SK-N-SH (cell line): ENCODE measurements at regions not wholly inside any gene's neighbourhood (a gene's known extent, or its start where the extent isn't known, plus 50 kb on each side); places are given as distances from the start of the nearest gene placed in this dataset.

Source experiments
- CTCF ChIA-PET: fragments of 300-600, 350-600 bp; formaldehyde crosslinking; extraction: SDS; loops from one replicate; lab custom pipeline; 2021; lab: Yijun Ruan, JAX
- POLR2A ChIA-PET: fragments of 350-600 bp; sonication (Branson Sonifier 250); formaldehyde crosslinking; extraction: SDS; loops from one replicate; lab custom pipeline; 2020; ENCODE audit warnings: antibody characterized with exemption, inconsistent platforms; lab: Yijun Ruan, JAX
- DNase-seq: peaks from one replicate; pipeline ENCODE4 v3.0.0; 2012
- H2AFZ ChIP-seq: fragments of 200-600 bp; sonication (generic); 2 replicates; pipeline ENCODE4 v1.8.1; 2016; ENCODE audit warnings: antibody characterized with exemption, mild to moderate bottlenecking, low read depth
- H3F3A ChIP-seq: fragments of 200-600 bp; sonication (generic); replicated peaks from 2 replicates; pipeline ENCODE3; 2016; ENCODE audit warnings: antibody characterized with exemption, mild to moderate bottlenecking; ENCODE audit not compliant: insufficient read depth
- H3K27ac ChIP-seq, 2 experiments: fragments of 200-500 bp in 1 of 2; fragments of 200-600 bp in 1 of 2; sonication (Bioruptor generic) in 1 of 2; sonication (generic), shearing (Covaris generic) in 1 of 2; 2 replicates each; pipeline versions ENCODE4 v1.5.1 to v1.6.1; 2014 to 2016; ENCODE audit warnings: low read depth in 2 of 2, inconsistent platforms in 1 of 2, low read length in 1 of 2, mild to moderate bottlenecking in 1 of 2, mixed read lengths in 1 of 2
- H3K27me3 ChIP-seq: fragments of 200-600 bp; sonication (generic), shearing (Covaris generic); 2 replicates; pipeline ENCODE4 v1.6.1; 2016; ENCODE audit warnings: mixed run types; ENCODE audit not compliant: insufficient read depth
- H3K36me3 ChIP-seq, 2 experiments: fragments of 200-500 bp in 1 of 2; fragments of 200-600 bp in 1 of 2; sonication (Bioruptor generic) in 1 of 2; sonication (generic) in 1 of 2; replicated peaks in 1 of 2; 2 replicates each; pipeline versions ENCODE3 to v1.5.1; 2014 to 2016; ENCODE audit warnings: low read length in 1 of 2, mild to moderate bottlenecking in 1 of 2; ENCODE audit not compliant: insufficient read depth in 2 of 2, control insufficient read depth in 1 of 2
- H3K4me1 ChIP-seq, 2 experiments: fragments of 200-500 bp in 1 of 2; fragments of 200-600 bp in 1 of 2; sonication (Bioruptor generic) in 1 of 2; sonication (generic), shearing (Covaris generic) in 1 of 2; 2 replicates each; pipeline versions ENCODE4 v1.5.1 to v1.6.1; 2014 to 2016; ENCODE audit warnings: low read depth in 1 of 2, low read length in 1 of 2, mixed run types in 1 of 2; ENCODE audit not compliant: insufficient read depth in 2 of 2, control insufficient read depth in 1 of 2
- H3K4me2 ChIP-seq: fragments of 200-600 bp; sonication (generic), shearing (Covaris generic); 2 replicates; pipeline ENCODE4 v1.6.1; 2017; ENCODE audit warnings: mixed run types
- H3K4me3 ChIP-seq, 2 experiments: fragments of 200-500 bp in 1 of 2; fragments of 200-600 bp in 1 of 2; sonication (Bioruptor generic) in 1 of 2; sonication (generic), shearing (Covaris generic) in 1 of 2; 2 replicates each; pipeline versions ENCODE4 v1.5.1 to v1.8.1; 2014 to 2016; ENCODE audit warnings: low read depth in 2 of 2, inconsistent platforms in 1 of 2, low read length in 1 of 2, mild to moderate bottlenecking in 1 of 2, mixed read lengths in 1 of 2, moderate library complexity in 1 of 2
- H3K79me2 ChIP-seq: fragments of 200-600 bp; sonication (generic); 2 replicates; pipeline ENCODE4 v1.8.1; 2017; ENCODE audit warnings: mild to moderate bottlenecking; ENCODE audit not compliant: insufficient read depth
- H3K9ac ChIP-seq: fragments of 200-600 bp; sonication (generic); 2 replicates; pipeline ENCODE4 v1.6.1; 2017; ENCODE audit warnings: mixed run types
- H3K9me2 ChIP-seq: fragments of 200-600 bp; sonication (generic); 2 replicates; pipeline ENCODE4 v1.6.1; 2017; ENCODE audit warnings: mixed run types
- H3K9me3 ChIP-seq: fragments of 200-600 bp; sonication (generic); 2 replicates; pipeline ENCODE4 v1.6.1; 2017; ENCODE audit warnings: mixed run types, mild to moderate bottlenecking, moderate library complexity
- H4K20me1 ChIP-seq: fragments of 200-600 bp; sonication (generic); 2 replicates; pipeline ENCODE4 v1.6.1; 2017; ENCODE audit warnings: mild to moderate bottlenecking, mixed run types; ENCODE audit not compliant: insufficient read depth
- CHD2 ChIP-seq: fragments of 150-350 bp; IDR thresholded peaks from 2 replicates; pipeline ENCODE4 v1.6.1; 2018; ENCODE audit warnings: low read length; ENCODE audit not compliant: partially characterized antibody
- CTCF ChIP-seq: fragments of 200-600 bp; sonication (generic); IDR thresholded peaks from 2 replicates; pipeline ENCODE4 v1.6.1; 2017; ENCODE audit warnings: antibody characterized with exemption, mild to moderate bottlenecking, moderate library complexity
- ELF1 ChIP-seq: IDR thresholded peaks from 2 replicates; pipeline ENCODE4 v1.4.0; 2012
- EZH2phosphoT487 ChIP-seq: fragments of 200-600 bp; sonication (generic); IDR thresholded peaks from 2 replicates; pipeline ENCODE4 v1.6.1; 2017; ENCODE audit warnings: low read depth, mixed run types, mild to moderate bottlenecking, antibody characterized with exemption, moderate library complexity, borderline replicate concordance
- FOSL2 ChIP-seq: IDR thresholded peaks from 2 replicates; pipeline ENCODE4 v1.4.0; 2012; ENCODE audit warnings: low read depth, mild to moderate bottlenecking, moderate library complexity, borderline replicate concordance
- GABPA ChIP-seq: IDR thresholded peaks from 2 replicates; pipeline ENCODE4 v1.4.0; 2012; ENCODE audit warnings: low read depth, mild to moderate bottlenecking
- GATA2 ChIP-seq: sonication (generic); formaldehyde crosslinking; IDR thresholded peaks from 2 replicates; pipeline ENCODE4 v1.5.0; 2020; ENCODE audit warnings: mild to moderate bottlenecking, missing genetic modification reagents
- MAX ChIP-seq: IDR thresholded peaks from 2 replicates; pipeline ENCODE4 v1.4.0; 2012; ENCODE audit warnings: low read depth
- MEF2A ChIP-seq: IDR thresholded peaks from 2 replicates; pipeline ENCODE4 v1.4.0; 2012; ENCODE audit warnings: low read depth, borderline replicate concordance
- MXI1 ChIP-seq: IDR thresholded peaks from 2 replicates; pipeline ENCODE4 v1.6.1; 2012; ENCODE audit warnings: mild to moderate bottlenecking, low read depth, low read length, improper control_type of control experiment
- NFIC ChIP-seq: IDR thresholded peaks from 2 replicates; pipeline ENCODE4 v1.4.0; 2012; ENCODE audit warnings: borderline replicate concordance
- POLR2AphosphoS5 ChIP-seq: IDR thresholded peaks from 2 replicates; pipeline ENCODE4 v1.6.1; 2012; ENCODE audit warnings: low read depth, low read length
- RCOR1 ChIP-seq: fragments of 150-350 bp; IDR thresholded peaks from 2 replicates; pipeline ENCODE4 v1.6.1; 2017; ENCODE audit warnings: antibody characterized with exemption, low read length
- SIN3A ChIP-seq: IDR thresholded peaks from 2 replicates; pipeline ENCODE4 v1.6.1; 2012; ENCODE audit warnings: low read depth, mild to moderate bottlenecking, low read length, moderate library complexity, borderline replicate concordance
- SMC3 ChIP-seq: IDR thresholded peaks from 2 replicates; pipeline ENCODE4 v1.6.1; 2012; ENCODE audit warnings: low read depth, low read length, improper control_type of control experiment
- TAF1 ChIP-seq: IDR thresholded peaks from 2 replicates; pipeline ENCODE4 v1.6.1; 2012; ENCODE audit warnings: low read depth, mild to moderate bottlenecking, low read length, moderate library complexity, borderline replicate concordance
- TCF12 ChIP-seq: IDR thresholded peaks from 2 replicates; pipeline ENCODE4 v1.4.0; 2012
- USF2 ChIP-seq: fragments of 150-350 bp; IDR thresholded peaks from 2 replicates; pipeline ENCODE4 v1.6.1; 2017; ENCODE audit warnings: antibody characterized with exemption, low read length, low read depth, borderline replicate concordance
- YY1 ChIP-seq: IDR thresholded peaks from 2 replicates; pipeline ENCODE4 v1.4.0; 2012; ENCODE audit warnings: low read depth, mild to moderate bottlenecking
- ZBTB33 ChIP-seq: IDR thresholded peaks from 2 replicates; pipeline ENCODE4 v1.4.0; 2012; ENCODE audit warnings: low read depth, borderline replicate concordance
- WGBS: methylation state at CpG from one replicate; pipeline ENCODE4 v1.1.6; 2017; ENCODE audit warnings: low lambda C conversion rate; 5-methylcytosine and 5-hydroxymethylcytosine counted together
- TF ChIP-seq, protein P1 (sequence below): fragments of 150-350 bp; IDR thresholded peaks from 2 replicates; pipeline ENCODE4 v1.6.1; 2016; ENCODE audit warnings: mild to moderate bottlenecking, low read depth, low read length
- TF ChIP-seq, protein P2 (sequence below): IDR thresholded peaks from 2 replicates; pipeline ENCODE4 v1.4.0; 2012; ENCODE audit warnings: low read depth, borderline replicate concordance

DNA sequence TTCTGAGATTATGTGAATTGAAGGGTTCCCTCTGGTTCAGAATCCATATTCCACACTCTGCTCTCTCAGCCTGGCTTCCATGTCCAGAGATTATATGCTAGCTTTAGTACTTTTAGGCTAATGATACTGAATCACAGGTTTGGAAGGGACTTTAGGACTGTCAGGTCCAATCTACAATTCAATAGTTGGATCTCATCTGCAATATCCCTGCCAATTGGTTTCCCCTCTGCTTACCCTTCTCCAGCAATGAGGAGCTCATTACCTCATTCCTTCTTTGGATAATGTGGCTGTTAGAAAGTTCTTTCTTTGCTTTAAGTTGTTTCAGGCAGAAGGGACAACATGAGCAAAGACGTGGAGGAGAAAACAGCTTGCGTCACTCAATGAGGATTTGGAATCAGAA is 245.3 kb downstream of the PLPP3 start:
- no peak for TF ChIP-seq ELF1
- TF ChIP-seq GATA2 = no peak
- no peak for TF ChIP-seq FOSL2
- TF ChIP-seq TCF12 = no peak
- no peak for TF ChIP-seq EZH2phosphoT487
- TF ChIP-seq MAX = no peak
- no peak for TF ChIP-seq TAF1
- TF ChIP-seq MEF2A = no peak
- TF ChIP-seq SMC3 = no peak
- WGBS = 91% methylated on average over 2 of the region's 2 CpGs
- no peaks in the 10 kb centered on the region for H3K9me2 ChIP-seq

GRCh38 chr1:56333461-56333860 is 245.9 kb downstream of the PLPP3 start:
- no peak overlapping the region for H3K4me2 ChIP-seq
- no peaks in the 10 kb centered on the region for H3K36me3 ChIP-seq
- H3K27ac ChIP-seq = no peak overlapping the region
- no peaks in the 10 kb centered on the region for H3K9me3 ChIP-seq
- no peaks in the 10 kb centered on the region for H3K27me3 ChIP-seq
- H3K9me2 ChIP-seq = no peaks in the 10 kb centered on the region
- peaks cover 7 to 18% of the 10 kb centered on the region in 2 experiments; a peak in 3 of 4 replicates for H3K4me1 ChIP-seq
- H3K79me2 ChIP-seq = no peaks in the 10 kb centered on the region
- no peak for DNase-seq
- no peak overlapping the region for H3K4me3 ChIP-seq
- 97% methylated on average over 2 of the region's 2 CpGs for WGBS
- POLR2A ChIA-PET = no interaction called here
- no peak overlapping the region for H3K9ac ChIP-seq
- peaks cover 11% of the 10 kb centered on the region for H3F3A ChIP-seq
- CTCF ChIA-PET = interaction anchor here (1.2 kb wide), 1 partner anchor 11 kb away, joined by 3 read pairs; no protein-coding TSS in a partner anchor
- no peaks in the 10 kb centered on the region for H4K20me1 ChIP-seq
- no peak overlapping the region for H2AFZ ChIP-seq
- no peak for TF ChIP-seq SIN3A
- TF ChIP-seq ZBTB33 = no peak
- TF ChIP-seq YY1 = no peak
- TF ChIP-seq CHD2 = no peak
- no peak for TF ChIP-seq MXI1
- TF ChIP-seq MAX = no peak
- TF ChIP-seq POLR2AphosphoS5 = no peak
- TF ChIP-seq, protein P1, sequence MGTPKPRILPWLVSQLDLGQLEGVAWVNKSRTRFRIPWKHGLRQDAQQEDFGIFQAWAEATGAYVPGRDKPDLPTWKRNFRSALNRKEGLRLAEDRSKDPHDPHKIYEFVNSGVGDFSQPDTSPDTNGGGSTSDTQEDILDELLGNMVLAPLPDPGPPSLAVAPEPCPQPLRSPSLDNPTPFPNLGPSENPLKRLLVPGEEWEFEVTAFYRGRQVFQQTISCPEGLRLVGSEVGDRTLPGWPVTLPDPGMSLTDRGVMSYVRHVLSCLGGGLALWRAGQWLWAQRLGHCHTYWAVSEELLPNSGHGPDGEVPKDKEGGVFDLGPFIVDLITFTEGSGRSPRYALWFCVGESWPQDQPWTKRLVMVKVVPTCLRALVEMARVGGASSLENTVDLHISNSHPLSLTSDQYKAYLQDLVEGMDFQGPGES = no peak
- TF ChIP-seq, protein P2, sequence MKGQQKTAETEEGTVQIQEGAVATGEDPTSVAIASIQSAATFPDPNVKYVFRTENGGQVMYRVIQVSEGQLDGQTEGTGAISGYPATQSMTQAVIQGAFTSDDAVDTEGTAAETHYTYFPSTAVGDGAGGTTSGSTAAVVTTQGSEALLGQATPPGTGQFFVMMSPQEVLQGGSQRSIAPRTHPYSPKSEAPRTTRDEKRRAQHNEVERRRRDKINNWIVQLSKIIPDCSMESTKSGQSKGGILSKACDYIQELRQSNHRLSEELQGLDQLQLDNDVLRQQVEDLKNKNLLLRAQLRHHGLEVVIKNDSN = no peak
- TF ChIP-seq CTCF = no peak
- TF ChIP-seq RCOR1 = no peak
- TF ChIP-seq GATA2 = no peak
- no peak for TF ChIP-seq NFIC
- TF ChIP-seq USF2 = no peak
- no peak for TF ChIP-seq TAF1
- TF ChIP-seq GABPA = no peak

More for the DNA sequence above, 245.3 kb downstream of the PLPP3 start:
- H3K9ac ChIP-seq = no peak overlapping the region
- no peaks in the 10 kb centered on the region for H4K20me1 ChIP-seq
- peaks cover 11% of the 10 kb centered on the region for H3F3A ChIP-seq
- no peaks in the 10 kb centered on the region for H3K36me3 ChIP-seq
- H3K79me2 ChIP-seq = no peaks in the 10 kb centered on the region
- peaks cover 7 to 18% of the 10 kb centered on the region in 2 experiments; a peak in 3 of 4 replicates for H3K4me1 ChIP-seq
- ChIA-PET CTCF (interaction anchor here (1.2 kb wide), 1 partner anchor 11 kb away, joined by 3 read pairs; no protein-coding TSS in a partner anchor), POLR2A (no interaction called here)
- H3K4me3 ChIP-seq = no peak overlapping the region
- H3K4me2 ChIP-seq = no peak overlapping the region
- H3K9me3 ChIP-seq = no peaks in the 10 kb centered on the region
- no peak overlapping the region for H3K27ac ChIP-seq
- DNase-seq = no peak
- no peak overlapping the region for H2AFZ ChIP-seq
- H3K27me3 ChIP-seq = no peaks in the 10 kb centered on the region
